H1 (cell line): ENCODE measurements at regions not wholly inside any gene's neighbourhood (a gene's known extent, or its start where the extent isn't known, plus 50 kb on each side); places are given as distances from the start of the nearest gene placed in this dataset.

ENCODE experiments used
- CTCF ChIA-PET: fragments of 300-600 bp; sonication (Branson Sonifier 250); formaldehyde crosslinking; loops from one replicate; lab custom pipeline; 2021; ENCODE audit not compliant: partially characterized antibody; lab: Charles Lee
- POLR2A ChIA-PET: fragments of 300-600 bp; sonication (Branson Sonifier 250); formaldehyde crosslinking; loops from one replicate; lab custom pipeline; 2021; ENCODE audit warnings: inconsistent platforms; ENCODE audit not compliant: partially characterized antibody; lab: Charles Lee
- DNase-seq, 2 experiments: peaks; one replicate each; pipeline versions ENCODE4 v3.0.0 to v3.0.0-alpha.2; 2010 to 2022; ENCODE audit warnings: low spot score in 2 of 2, low read depth in 1 of 2, mixed read lengths in 1 of 2
- FAIRE-seq: peaks from 2 replicates; lab custom pipeline; 2011; peaks lifted over from hg19 to GRCh38; lab: Jason Lieb, UNC
- H2AFZ ChIP-seq: 2 replicates; pipeline ENCODE4 v1.8.1; 2012; ENCODE audit warnings: low read length, inconsistent platforms
- H2AK5ac ChIP-seq: 2 replicates; pipeline ENCODE4 v1.6.1; 2013; ENCODE audit warnings: low read depth, low read length
- H2BK120ac ChIP-seq: replicated peaks from 2 replicates; pipeline ENCODE3; 2013; ENCODE audit warnings: low read depth, low read length, inconsistent platforms
- H2BK12ac ChIP-seq: 2 replicates; pipeline ENCODE4 v1.6.1; 2013; ENCODE audit warnings: low read depth, low read length
- H2BK15ac ChIP-seq: 2 replicates; pipeline ENCODE4 v1.6.1; 2013; ENCODE audit warnings: low read length
- H2BK20ac ChIP-seq: 2 replicates; pipeline ENCODE4 v1.6.1; 2013; ENCODE audit warnings: low read length
- H2BK5ac ChIP-seq: 2 replicates; pipeline ENCODE4 v1.6.1; 2013; ENCODE audit warnings: low read depth, low read length
- H3K14ac ChIP-seq: 2 replicates; pipeline ENCODE4 v1.6.1; 2013; ENCODE audit warnings: inconsistent platforms; ENCODE audit not compliant: insufficient read length
- H3K18ac ChIP-seq: 2 replicates; pipeline ENCODE4 v1.6.1; 2013; ENCODE audit warnings: low read length; ENCODE audit errors: extremely low read depth
- H3K23ac ChIP-seq: 2 replicates; pipeline ENCODE4 v1.6.1; 2013; ENCODE audit warnings: inconsistent platforms; ENCODE audit not compliant: insufficient read length
- H3K23me2 ChIP-seq: 2 replicates; pipeline ENCODE4 v1.6.1; 2013; ENCODE audit warnings: low read depth, low read length
- H3K27ac ChIP-seq: 2 replicates; pipeline ENCODE4 v1.6.1; 2011; ENCODE audit warnings: low read depth, low read length, inconsistent platforms
- H3K27me3 ChIP-seq, 4 experiments: replicated peaks in 1 of 4; 1 replicate in 1 of 4; 2 replicates in 3 of 4; pipeline versions ENCODE4 v1.6.1 to v1.8.1; 2011 to 2013; ENCODE audit warnings: low read length in 3 of 4, mild to moderate bottlenecking in 3 of 4, inconsistent platforms in 2 of 4, mixed read lengths in 2 of 4, moderate library complexity in 1 of 4; ENCODE audit not compliant: control insufficient read depth in 3 of 4, insufficient read depth in 3 of 4; ENCODE audit errors: extremely low read depth in 1 of 4
- H3K36me3 ChIP-seq, 4 experiments: 2 replicates each; pipeline versions ENCODE4 v1.6.1 to v1.8.1; 2011 to 2013; ENCODE audit warnings: mild to moderate bottlenecking in 4 of 4, low read length in 3 of 4, moderate library complexity in 2 of 4, control low read depth in 1 of 4, inconsistent platforms in 1 of 4; ENCODE audit not compliant: insufficient read depth in 4 of 4, control insufficient read depth in 2 of 4
- H3K4ac ChIP-seq: replicated peaks from 2 replicates; pipeline ENCODE3; 2013; ENCODE audit warnings: low read length, low read depth, mixed read lengths, inconsistent platforms; ENCODE audit not compliant: insufficient read length
- H3K4me1 ChIP-seq, 4 experiments: replicated peaks in 1 of 4; 1 replicate in 1 of 4; 2 replicates in 3 of 4; pipeline versions ENCODE4 v1.6.1 to v1.8.1; 2011 to 2013; ENCODE audit warnings: low read length in 3 of 4, inconsistent platforms in 2 of 4, mixed read lengths in 1 of 4; ENCODE audit not compliant: insufficient read depth in 4 of 4, control insufficient read depth in 3 of 4
- H3K4me2 ChIP-seq, 2 experiments: 2 replicates each; pipeline versions ENCODE4 v1.6.1 to v1.8.1; 2011 to 2013; ENCODE audit warnings: low read depth in 2 of 2, low read length in 2 of 2, control low read depth in 1 of 2, inconsistent platforms in 1 of 2, mild to moderate bottlenecking in 1 of 2; ENCODE audit not compliant: insufficient read depth in 1 of 2
- H3K4me3 ChIP-seq, 4 experiments: fragments of 200-600, 300-600 bp in 1 of 4; sonication (generic), shearing (Covaris generic), sonication (Bioruptor Twin) in 1 of 4; 2 replicates each; pipeline versions ENCODE4 v1.5.1 to v1.8.1; 2011 to 2016; ENCODE audit warnings: low read length in 4 of 4, low read depth in 3 of 4, control low read depth in 2 of 4, inconsistent platforms in 2 of 4, mild to moderate bottlenecking in 2 of 4, mixed read lengths in 1 of 4, moderate library complexity in 1 of 4; ENCODE audit not compliant: insufficient read depth in 2 of 4; ENCODE audit errors: extremely low read depth in 1 of 4
- H3K56ac ChIP-seq: replicated peaks from 2 replicates; pipeline ENCODE3; 2013; ENCODE audit warnings: low read depth, mild to moderate bottlenecking, mixed read lengths, low read length, inconsistent platforms; ENCODE audit not compliant: insufficient read length
- H3K79me1 ChIP-seq: 2 replicates; pipeline ENCODE4 v1.6.1; 2013; ENCODE audit warnings: low read depth, low read length, control low read depth
- H3K79me2 ChIP-seq, 2 experiments: 2 replicates each; pipeline versions ENCODE4 v1.6.1 to v1.8.1; 2012 to 2013; ENCODE audit warnings: low read length in 2 of 2, mild to moderate bottlenecking in 2 of 2, inconsistent platforms in 1 of 2; ENCODE audit not compliant: insufficient read depth in 2 of 2, control insufficient read depth in 1 of 2
- H3K9ac ChIP-seq, 4 experiments: replicated peaks in 1 of 4; 1 replicate in 1 of 4; 2 replicates in 3 of 4; pipeline versions ENCODE4 v1.6.1 to v1.8.1; 2011 to 2013; ENCODE audit warnings: low read depth in 3 of 4, low read length in 3 of 4, control low read depth in 2 of 4, mild to moderate bottlenecking in 2 of 4, moderate library complexity in 2 of 4, inconsistent platforms in 1 of 4; ENCODE audit errors: extremely low read depth in 1 of 4
- H3K9me3 ChIP-seq, 2 experiments: 2 replicates each; pipeline versions ENCODE4 v1.6.1 to v1.8.1; 2012 to 2013; ENCODE audit warnings: mild to moderate bottlenecking in 2 of 2, moderate library complexity in 2 of 2, control low read depth in 1 of 2, inconsistent platforms in 1 of 2, low read depth in 1 of 2, low read length in 1 of 2, mixed read lengths in 1 of 2; ENCODE audit not compliant: insufficient read depth in 2 of 2
- H4K20me1 ChIP-seq, 2 experiments: replicated peaks in 1 of 2; 2 replicates each; pipeline versions ENCODE3 to v1.8.1; 2011 to 2013; ENCODE audit warnings: inconsistent platforms in 2 of 2, low read length in 2 of 2, mild to moderate bottlenecking in 1 of 2; ENCODE audit not compliant: insufficient read depth in 2 of 2, control insufficient read depth in 1 of 2
- H4K5ac ChIP-seq: 2 replicates; pipeline ENCODE4 v1.6.1; 2013; ENCODE audit warnings: low read length, low read depth, mixed read lengths, inconsistent platforms; ENCODE audit not compliant: insufficient read length
- H4K8ac ChIP-seq: 2 replicates; pipeline ENCODE4 v1.8.0; 2013; ENCODE audit warnings: mild to moderate bottlenecking, moderate library complexity, low read length, inconsistent platforms; ENCODE audit not compliant: insufficient read depth; ENCODE audit errors: extremely low read depth
- H4K91ac ChIP-seq: replicated peaks from 2 replicates; pipeline ENCODE3; 2013; ENCODE audit warnings: low read length, mixed read lengths, inconsistent platforms; ENCODE audit not compliant: insufficient read length
- CHD1 ChIP-seq: IDR thresholded peaks from 2 replicates; pipeline ENCODE4 v1.6.1; 2012; ENCODE audit warnings: low read depth, low read length, improper control_type of control experiment
- HDAC6 ChIP-seq: IDR thresholded peaks from one replicate; pipeline ENCODE4 v1.7.1; 2012; ENCODE audit warnings: low read depth, mild to moderate bottlenecking, inconsistent platforms, low read length, moderate library complexity

DNA sequence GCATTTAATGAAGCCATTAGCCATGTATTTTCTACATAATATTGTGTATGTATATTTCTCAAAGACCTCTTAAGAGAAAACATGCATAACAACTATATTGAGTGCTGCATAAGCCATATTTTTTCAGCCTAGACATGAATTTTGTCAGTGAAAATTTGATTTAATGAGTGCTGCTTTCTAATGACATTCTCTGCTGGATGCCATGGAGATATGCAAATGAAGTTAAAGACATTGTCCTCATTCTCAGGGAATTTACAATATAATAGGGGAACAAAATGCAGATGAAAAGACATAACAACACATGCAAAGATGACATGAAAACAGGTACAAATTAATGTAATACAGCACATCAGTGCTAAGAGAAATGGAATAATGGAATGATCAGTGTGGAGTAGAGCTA is 118.7 kb downstream of the ATOH1 start:
- no peak overlapping the region for H3K56ac ChIP-seq
- no peak overlapping the region for H3K9ac ChIP-seq
- H4K20me1 ChIP-seq: no peaks in the 10 kb centered on the region
- peak overlapping the region in 1 of 4 experiments; percentile 23; a peak in 1 of 8 replicates for H3K4me3 ChIP-seq
- H3K9me3 ChIP-seq: no peaks in the 10 kb centered on the region
- no peak overlapping the region for H3K4ac ChIP-seq
- H3K4me2 ChIP-seq: peak overlapping the region in 1 of 2 experiments; percentile 18; a peak in 1 of 4 replicates
- H2BK5ac ChIP-seq: no peak overlapping the region
- H4K91ac ChIP-seq: no peak overlapping the region
- H2AK5ac ChIP-seq: no peak overlapping the region
- no peak overlapping the region for H3K27ac ChIP-seq
- no peak overlapping the region for H2BK120ac ChIP-seq
- no peak overlapping the region for H2AFZ ChIP-seq
- H4K8ac ChIP-seq: no peak overlapping the region
- no peaks in the 10 kb centered on the region for H3K36me3 ChIP-seq
- 0 out of 7 replicates have a peak, but pooled peaks cover 0 to 3% (median 1%) of the 10 kb centered on the region in 4 experiments for H3K4me1 ChIP-seq
- H4K5ac ChIP-seq: no peak overlapping the region
- H3K23ac ChIP-seq: no peak overlapping the region
- H3K79me2 ChIP-seq: no peaks in the 10 kb centered on the region
- DNase-seq: no peak
- ChIA-PET CTCF (interaction anchor here (0.6 kb wide), 1 partner anchor 1416 kb away, joined by 3 read pairs; no protein-coding TSS in a partner anchor), POLR2A (no interaction called here)
- no peak overlapping the region for H2BK12ac ChIP-seq
- H3K79me1 ChIP-seq: no peaks in the 10 kb centered on the region
- no peak for FAIRE-seq
- H2BK15ac ChIP-seq: no peak overlapping the region
- H3K14ac ChIP-seq: no peak overlapping the region
- H3K18ac ChIP-seq: no peak overlapping the region
- H3K27me3 ChIP-seq: peaks cover 0 to 1% (median 0%) of the 10 kb centered on the region in 4 experiments; a peak in 1 of 7 replicates
- H2BK20ac ChIP-seq: no peak overlapping the region
- H3K23me2 ChIP-seq: 0 out of 2 replicates have a peak, but pooled peaks cover 1% of the 10 kb centered on the region
- no peak for TF ChIP-seq CHD1
- TF ChIP-seq HDAC6: no peak
